ENCODE measurements at regions not wholly inside any gene's neighbourhood (a gene's known extent, or its start where the extent isn't known, plus 50 kb on each side); places are given as distances from the start of the nearest gene placed in this dataset.
"Not testable (repeated sequence)": the region's sequence is repeated elsewhere in the genome, so short reads cannot be mapped to it uniquely, and the experiment has no call there.

- DNase-seq (ENCODE audit: low spot score), result no peak
- TF ChIP-seq CTCF (IDR thresholded peaks at IDR 0.05; ENCODE audit: extremely low read depth, missing control alignments), result no peak
Measured at GRCh38 chr15:31500766-31501449, 174.3 kb downstream of the KLF13 start.

- no peak for DNase-seq (ENCODE audit: low spot score)
- TF ChIP-seq CTCF (IDR thresholded peaks at IDR 0.05; ENCODE audit: extremely low read depth, missing control alignments), result no peak
Measured at GRCh38 chr15:31501536-31502157, 175.0 kb downstream of the KLF13 start.

- no peak for DNase-seq (ENCODE audit: low spot score)
- TF ChIP-seq CTCF (IDR thresholded peaks at IDR 0.05; ENCODE audit: extremely low read depth, missing control alignments), result no peak
Measured at GRCh38 chr15:31502541-31503229, 176.1 kb downstream of the KLF13 start.

- TF ChIP-seq CTCF (IDR thresholded peaks at IDR 0.05; ENCODE audit: extremely low read depth, missing control alignments), result no peak
- DNase-seq (ENCODE audit: low spot score), result no peak
Measured at GRCh38 chr15:31503256-31503655, 176.6 kb downstream of the KLF13 start.

GRCh38 chr15:31503758-31504461 lies 177.3 kb downstream of the KLF13 start:
- no peak for DNase-seq (ENCODE audit: low spot score)

GRCh38 chr15:31504462-31504839 lies 177.8 kb downstream of the KLF13 start:
- DNase-seq (ENCODE audit: low spot score), result no peak
- TF ChIP-seq CTCF (IDR thresholded peaks at IDR 0.05; ENCODE audit: extremely low read depth, missing control alignments), result no peak

More at GRCh38 chr15:31503758-31504461, 177.3 kb downstream of the KLF13 start:
- TF ChIP-seq CTCF (IDR thresholded peaks at IDR 0.05; ENCODE audit: extremely low read depth, missing control alignments), result no peak

- DNase-seq (ENCODE audit: low spot score), result not testable (repeated sequence)
Measured at GRCh38 chr15:31507573-31507972, 180.9 kb downstream of the KLF13 start.

All from GM20000 (cell line).